ENCODE measurements at regions not wholly inside any gene's neighbourhood (a gene's known extent, or its start where the extent isn't known, plus 50 kb on each side); places are given as distances from the start of the nearest gene placed in this dataset.

DNA sequence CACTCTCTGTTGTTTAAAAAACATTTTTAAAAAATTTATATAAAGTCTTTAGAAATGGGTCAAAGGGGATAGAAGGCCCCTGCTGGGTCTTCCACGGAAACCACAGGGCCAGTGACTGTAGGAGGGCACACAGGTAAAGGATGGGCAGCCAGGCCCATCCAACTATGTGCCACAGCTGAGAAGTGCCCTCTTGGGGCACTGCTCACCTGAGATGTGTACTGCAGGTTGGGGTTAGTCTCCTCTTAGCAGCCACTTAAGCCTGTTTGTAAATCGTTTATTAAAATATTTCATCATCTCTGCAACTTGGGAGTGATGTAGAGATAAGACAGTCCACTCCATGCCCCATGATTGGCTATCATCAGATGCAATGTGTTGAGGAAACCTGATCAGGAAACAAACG lies 222.4 kb downstream of the DIRAS2 start:
- H3K4me1 ChIP-seq (ENCODE audit: control insufficient read depth, insufficient read depth, low read length): peaks cover 3% of the 10 kb centered on the region; the same call in 1 of the 2 replicates
- no peak overlapping the region for H3K4me3 ChIP-seq (ENCODE audit: low read length)
- WGBS (ENCODE audit: insufficient coverage, insufficient read length): no CpG with 5 or more reads among the region's 3 CpGs
- no peaks in the 10 kb centered on the region for H3K27me3 ChIP-seq (ENCODE audit: control insufficient read depth, insufficient read depth, low read length)
- DNase-seq (ENCODE audit: low read depth, low spot score): no peak
- H3K27ac ChIP-seq (ENCODE audit: low read length): no peak overlapping the region
- no peaks in the 10 kb centered on the region for H3K9me3 ChIP-seq (ENCODE audit: control insufficient read depth, insufficient read depth, low read length)
- H3K36me3 ChIP-seq (ENCODE audit: control insufficient read depth, insufficient read depth, low read length): no peaks in the 10 kb centered on the region

DNA sequence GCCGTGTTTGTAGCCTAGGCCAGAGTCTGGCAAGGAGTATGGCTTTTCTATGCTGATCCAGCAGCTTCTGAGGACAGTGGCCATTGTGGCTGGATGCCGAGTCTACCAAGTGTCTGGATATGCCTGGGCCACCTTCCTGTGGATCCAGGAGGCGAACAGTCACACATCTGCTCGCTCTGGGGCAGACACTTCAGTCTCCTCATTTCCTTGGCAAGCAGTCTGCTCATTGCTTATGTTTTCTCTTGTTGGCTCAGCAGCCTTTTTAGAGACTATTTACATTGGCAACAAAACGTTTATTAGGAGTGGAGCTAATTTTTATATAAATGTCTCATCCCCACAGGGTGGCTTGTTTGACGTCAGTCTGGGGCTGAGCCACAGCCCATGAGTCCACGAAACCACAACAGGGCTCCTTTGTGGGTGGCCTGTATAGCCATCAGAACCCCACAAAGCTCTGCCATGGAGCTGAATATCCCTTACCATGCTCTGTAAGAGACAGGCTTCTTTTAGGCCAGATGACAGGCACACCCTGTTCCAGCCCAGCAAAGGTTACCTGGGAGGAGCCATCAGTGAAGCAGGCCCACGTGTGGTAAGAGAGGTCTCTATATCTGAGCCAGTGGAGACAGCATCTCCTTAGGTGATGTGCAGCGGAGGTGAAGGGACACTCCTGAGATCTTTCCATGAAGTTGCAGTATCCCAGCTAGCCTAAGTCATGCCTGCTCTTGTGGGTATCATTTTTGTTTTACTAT lies 221.7 kb downstream of the DIRAS2 start:
- H3K4me1 ChIP-seq (ENCODE audit: control insufficient read depth, insufficient read depth, low read length): peaks cover 3% of the 10 kb centered on the region; the same call in 1 of the 2 replicates
- no peak for DNase-seq (ENCODE audit: low read depth, low spot score)
- WGBS (ENCODE audit: insufficient coverage, insufficient read length): no CpG with 5 or more reads among the region's 9 CpGs

DNA sequence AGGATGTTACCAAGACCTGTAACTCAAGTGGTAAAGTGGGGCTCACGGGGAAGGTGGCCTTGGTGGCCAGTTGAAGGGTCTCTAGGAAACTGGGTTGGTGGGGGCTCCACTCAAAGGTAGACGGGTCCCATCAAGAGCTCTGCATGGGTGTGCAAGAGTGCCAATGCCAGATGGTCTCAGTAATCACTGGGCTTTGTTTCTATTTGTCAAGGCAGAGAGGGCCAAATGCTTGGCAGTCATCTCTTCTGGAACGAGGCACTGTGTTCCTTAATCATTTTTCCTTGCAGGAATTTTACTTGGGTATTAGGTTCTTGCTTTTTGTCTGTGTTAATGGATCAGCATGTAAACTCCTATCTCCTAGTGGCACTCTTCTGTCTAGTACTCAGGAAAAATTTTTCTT lies 220.8 kb downstream of the DIRAS2 start:
- DNase-seq (ENCODE audit: low read depth, low spot score): no peak
- Histone ChIP-seq H3K27me3 (ENCODE audit: control insufficient read depth, insufficient read depth, low read length) (no peaks in the 10 kb centered on the region), H3K4me3 (ENCODE audit: low read length) (no peak overlapping the region), H3K27ac (ENCODE audit: low read length) (no peak overlapping the region), H3K36me3 (ENCODE audit: control insufficient read depth, insufficient read depth, low read length) (no peaks in the 10 kb centered on the region), H3K4me1 (ENCODE audit: control insufficient read depth, insufficient read depth, low read length) (peaks cover 3% of the 10 kb centered on the region; the same call in 1 of the 2 replicates), H3K9me3 (ENCODE audit: control insufficient read depth, insufficient read depth, low read length) (no peaks in the 10 kb centered on the region)
- no CpG with 5 or more reads among the region's 3 CpGs for WGBS (ENCODE audit: insufficient coverage, insufficient read length)

More for the DNA sequence above, 221.7 kb downstream of the DIRAS2 start:
- no peak overlapping the region for H3K4me3 ChIP-seq (ENCODE audit: low read length)
- no peaks in the 10 kb centered on the region for H3K27me3 ChIP-seq (ENCODE audit: control insufficient read depth, insufficient read depth, low read length)
- H3K36me3 ChIP-seq (ENCODE audit: control insufficient read depth, insufficient read depth, low read length): no peaks in the 10 kb centered on the region
- no peaks in the 10 kb centered on the region for H3K9me3 ChIP-seq (ENCODE audit: control insufficient read depth, insufficient read depth, low read length)
- no peak overlapping the region for H3K27ac ChIP-seq (ENCODE audit: low read length)

DNA sequence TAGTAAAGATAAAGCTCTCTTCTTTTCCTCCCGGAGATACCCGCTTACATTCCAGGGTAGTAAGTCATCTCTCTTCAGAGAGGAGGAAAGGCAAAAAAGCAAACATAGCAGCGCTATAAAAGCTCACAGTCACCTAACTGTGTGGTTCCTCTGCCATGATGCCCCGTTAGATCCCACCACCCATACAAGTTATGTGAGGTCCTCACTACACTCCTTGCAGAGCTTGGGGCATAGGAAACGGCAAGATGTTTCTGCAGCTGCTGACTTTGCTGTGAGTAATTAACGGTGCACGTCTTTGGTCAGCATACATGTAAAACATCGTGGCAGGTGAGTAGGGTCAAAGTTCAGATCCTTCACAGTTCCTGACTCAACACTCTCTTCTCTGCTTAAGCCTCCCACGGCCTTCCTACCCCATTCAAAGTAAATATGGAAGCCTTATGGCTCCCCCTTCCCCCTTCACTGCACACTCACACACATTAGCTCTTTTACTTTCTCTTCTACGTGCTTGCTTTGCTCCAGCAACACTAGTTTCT lies 218.9 kb downstream of the DIRAS2 start:
- no peaks in the 10 kb centered on the region for H3K27me3 ChIP-seq (ENCODE audit: control insufficient read depth, insufficient read depth, low read length)
- no peaks in the 10 kb centered on the region for H3K9me3 ChIP-seq (ENCODE audit: control insufficient read depth, insufficient read depth, low read length)
- H3K27ac ChIP-seq (ENCODE audit: low read length): no peak overlapping the region
- no peaks in the 10 kb centered on the region for H3K36me3 ChIP-seq (ENCODE audit: control insufficient read depth, insufficient read depth, low read length)
- no peak overlapping the region for H3K4me3 ChIP-seq (ENCODE audit: low read length)
- no peaks in the 10 kb centered on the region; the same call in 1 of the 2 replicates for H3K4me1 ChIP-seq (ENCODE audit: control insufficient read depth, insufficient read depth, low read length)
- no peak for DNase-seq (ENCODE audit: low read depth, low spot score)
- no CpG with 5 or more reads among the region's 10 CpGs for WGBS (ENCODE audit: insufficient coverage, insufficient read length)

DNA sequence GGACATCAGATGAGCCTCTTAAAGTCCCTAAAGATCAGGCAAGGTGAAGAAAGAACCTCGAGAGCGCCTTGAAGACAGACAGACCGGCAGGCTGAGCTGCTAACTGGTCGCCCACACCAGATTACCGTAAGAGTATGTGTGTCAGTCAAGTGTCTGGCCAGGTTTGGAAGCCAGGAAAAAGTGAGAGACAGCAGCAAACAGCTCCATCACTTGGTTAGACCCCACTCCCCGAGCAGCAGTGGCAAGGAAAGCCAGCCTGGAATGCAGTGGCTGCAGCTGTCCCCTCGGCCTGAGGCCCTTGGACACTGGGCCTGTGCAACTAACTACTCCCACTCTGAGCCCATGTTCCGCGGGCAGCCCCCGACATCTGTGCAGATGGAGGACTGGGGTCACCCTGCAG lies 214.1 kb downstream of the DIRAS2 start:
- H3K27ac ChIP-seq (ENCODE audit: low read length): no peak overlapping the region
- WGBS (ENCODE audit: insufficient coverage, insufficient read length): no CpG with 5 or more reads among the region's 10 CpGs
- H3K4me1 ChIP-seq (ENCODE audit: control insufficient read depth, insufficient read depth, low read length): peaks cover 5% of the 10 kb centered on the region
- H3K27me3 ChIP-seq (ENCODE audit: control insufficient read depth, insufficient read depth, low read length): no peaks in the 10 kb centered on the region
- DNase-seq (ENCODE audit: low read depth, low spot score): no peak
- no peaks in the 10 kb centered on the region for H3K36me3 ChIP-seq (ENCODE audit: control insufficient read depth, insufficient read depth, low read length)
- no peak overlapping the region for H3K4me3 ChIP-seq (ENCODE audit: low read length)
- H3K9me3 ChIP-seq (ENCODE audit: control insufficient read depth, insufficient read depth, low read length): no peaks in the 10 kb centered on the region

DNA sequence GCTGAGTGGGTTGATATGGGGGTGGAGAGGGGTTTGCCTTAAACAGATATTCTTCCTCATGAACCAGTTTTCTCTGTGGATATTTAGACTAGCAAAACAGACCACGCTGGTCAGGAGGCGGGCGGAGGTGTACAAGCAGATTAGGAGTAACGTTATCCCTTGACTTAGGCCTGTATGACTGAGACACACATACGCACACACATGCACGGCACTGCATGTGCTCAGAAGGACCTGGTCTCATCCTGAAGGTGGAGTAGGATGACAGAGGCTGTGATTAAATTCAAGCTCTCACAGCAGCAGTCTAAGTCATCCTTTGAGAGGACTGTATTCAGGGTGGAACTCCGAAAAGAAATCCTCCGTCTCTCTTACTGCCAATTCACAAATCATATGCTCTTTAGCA lies 209.7 kb downstream of the DIRAS2 start:
- H3K4me1 ChIP-seq (ENCODE audit: control insufficient read depth, insufficient read depth, low read length): peaks cover 5% of the 10 kb centered on the region
- no peak for DNase-seq (ENCODE audit: low read depth, low spot score)
- whole genome bisulfite sequencing (ENCODE audit: insufficient coverage, insufficient read length): no CpG with 5 or more reads among the region's 8 CpGs
- no peak overlapping the region for H3K4me3 ChIP-seq (ENCODE audit: low read length)
- no peaks in the 10 kb centered on the region for H3K9me3 ChIP-seq (ENCODE audit: control insufficient read depth, insufficient read depth, low read length)
- no peaks in the 10 kb centered on the region for H3K27me3 ChIP-seq (ENCODE audit: control insufficient read depth, insufficient read depth, low read length)
- H3K36me3 ChIP-seq (ENCODE audit: control insufficient read depth, insufficient read depth, low read length): no peaks in the 10 kb centered on the region
- H3K27ac ChIP-seq (ENCODE audit: low read length): no peak overlapping the region

DNA sequence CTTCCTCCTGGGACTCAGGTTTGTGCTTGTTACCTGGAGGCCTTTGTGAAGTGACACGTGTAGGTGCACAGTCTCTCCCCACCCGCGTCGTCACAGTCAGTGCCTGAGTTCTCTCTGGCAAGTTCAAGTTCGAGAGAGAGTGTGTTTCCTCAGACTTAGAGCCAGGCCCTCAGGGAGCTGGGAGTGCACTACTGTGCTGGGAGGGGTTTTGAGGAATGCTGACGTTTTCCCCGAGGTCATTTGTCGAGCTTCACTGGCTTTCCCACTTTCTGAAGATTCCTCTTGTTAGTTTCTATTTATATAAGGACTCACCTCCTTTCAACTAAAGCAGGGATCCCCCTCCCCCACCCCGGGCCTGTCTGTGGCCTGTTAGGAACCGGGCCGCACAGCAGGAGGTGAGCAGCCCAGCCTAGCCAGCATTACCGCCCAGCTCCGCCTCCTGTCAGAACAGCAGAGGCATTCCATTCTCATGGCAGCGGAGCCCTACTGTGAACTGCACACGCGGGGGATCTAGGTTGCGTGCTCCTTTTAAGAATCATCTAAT lies 209.2 kb downstream of the DIRAS2 start:
- WGBS (ENCODE audit: insufficient coverage, insufficient read length): no CpG with 5 or more reads among the region's 17 CpGs
- H3K9me3 ChIP-seq (ENCODE audit: control insufficient read depth, insufficient read depth, low read length): no peaks in the 10 kb centered on the region
- H3K4me1 ChIP-seq (ENCODE audit: control insufficient read depth, insufficient read depth, low read length): peaks cover 5% of the 10 kb centered on the region
- peak overlapping the region; percentile 15; the same call in 1 of the 2 replicates for H3K4me3 ChIP-seq (ENCODE audit: low read length)
- H3K27me3 ChIP-seq (ENCODE audit: control insufficient read depth, insufficient read depth, low read length): no peaks in the 10 kb centered on the region
- H3K27ac ChIP-seq (ENCODE audit: low read length): no peak overlapping the region
- no peaks in the 10 kb centered on the region for H3K36me3 ChIP-seq (ENCODE audit: control insufficient read depth, insufficient read depth, low read length)
- peak; percentile 31 for DNase-seq (ENCODE audit: low read depth, low spot score)

DNA sequence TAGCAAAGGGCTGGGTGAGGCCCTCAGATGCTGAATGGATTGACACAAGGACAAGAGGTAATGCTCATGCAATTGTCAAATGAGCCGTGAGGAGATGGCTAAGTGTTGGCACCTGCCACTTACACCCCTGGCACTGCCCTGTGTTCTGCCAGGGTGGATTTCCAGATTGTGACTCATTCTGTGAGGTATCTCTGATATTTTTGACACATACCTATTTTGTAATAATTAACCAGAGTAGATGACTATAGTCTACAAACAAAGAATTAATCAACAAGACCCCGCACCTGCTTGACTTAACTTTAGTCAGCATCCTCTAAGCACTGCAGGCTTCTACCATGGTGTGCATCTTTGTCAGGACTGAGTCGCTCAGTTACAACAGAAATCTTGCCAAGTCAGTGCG lies 200.8 kb downstream of the DIRAS2 start:
- no peak overlapping the region for H3K27ac ChIP-seq (ENCODE audit: low read length)
- H3K4me3 ChIP-seq (ENCODE audit: low read length): no peak overlapping the region
- no peaks in the 10 kb centered on the region for H3K36me3 ChIP-seq (ENCODE audit: control insufficient read depth, insufficient read depth, low read length)
- H3K4me1 ChIP-seq (ENCODE audit: control insufficient read depth, insufficient read depth, low read length): peaks cover 3% of the 10 kb centered on the region
- H3K9me3 ChIP-seq (ENCODE audit: control insufficient read depth, insufficient read depth, low read length): no peaks in the 10 kb centered on the region
- H3K27me3 ChIP-seq (ENCODE audit: control insufficient read depth, insufficient read depth, low read length): no peaks in the 10 kb centered on the region
- no peak for DNase-seq (ENCODE audit: low read depth, low spot score)
- WGBS (ENCODE audit: insufficient coverage, insufficient read length): no CpG with 5 or more reads among the region's 4 CpGs

DNA sequence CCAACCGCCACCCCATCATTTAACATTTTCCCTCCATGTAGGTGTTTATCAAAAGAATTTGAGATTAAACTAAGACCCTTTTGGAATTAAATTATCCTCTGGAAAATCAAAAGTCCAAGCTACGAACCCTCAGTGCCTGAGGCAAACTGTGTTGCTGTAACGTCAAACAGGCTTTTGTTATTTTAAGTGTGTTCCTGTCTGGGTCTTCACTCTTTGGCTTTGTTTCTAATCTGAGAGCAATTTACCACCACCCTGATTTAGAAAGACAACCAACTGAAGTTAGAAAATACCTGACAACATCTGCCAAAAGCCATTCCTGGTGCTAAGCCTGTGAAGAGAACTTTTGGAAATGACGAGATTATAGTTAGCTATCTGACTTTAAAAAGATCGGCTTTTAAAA lies 199.9 kb downstream of the DIRAS2 start:
- no peaks in the 10 kb centered on the region for H3K36me3 ChIP-seq (ENCODE audit: control insufficient read depth, insufficient read depth, low read length)
- H3K27ac ChIP-seq (ENCODE audit: low read length): no peak overlapping the region
- peaks cover 3% of the 10 kb centered on the region for H3K4me1 ChIP-seq (ENCODE audit: control insufficient read depth, insufficient read depth, low read length)
- whole genome bisulfite sequencing (ENCODE audit: insufficient coverage, insufficient read length): no CpG with 5 or more reads among the region's 5 CpGs
- no peak for DNase-seq (ENCODE audit: low read depth, low spot score)
- no peak overlapping the region for H3K4me3 ChIP-seq (ENCODE audit: low read length)
- H3K27me3 ChIP-seq (ENCODE audit: control insufficient read depth, insufficient read depth, low read length): no peaks in the 10 kb centered on the region
- H3K9me3 ChIP-seq (ENCODE audit: control insufficient read depth, insufficient read depth, low read length): no peaks in the 10 kb centered on the region

DNA sequence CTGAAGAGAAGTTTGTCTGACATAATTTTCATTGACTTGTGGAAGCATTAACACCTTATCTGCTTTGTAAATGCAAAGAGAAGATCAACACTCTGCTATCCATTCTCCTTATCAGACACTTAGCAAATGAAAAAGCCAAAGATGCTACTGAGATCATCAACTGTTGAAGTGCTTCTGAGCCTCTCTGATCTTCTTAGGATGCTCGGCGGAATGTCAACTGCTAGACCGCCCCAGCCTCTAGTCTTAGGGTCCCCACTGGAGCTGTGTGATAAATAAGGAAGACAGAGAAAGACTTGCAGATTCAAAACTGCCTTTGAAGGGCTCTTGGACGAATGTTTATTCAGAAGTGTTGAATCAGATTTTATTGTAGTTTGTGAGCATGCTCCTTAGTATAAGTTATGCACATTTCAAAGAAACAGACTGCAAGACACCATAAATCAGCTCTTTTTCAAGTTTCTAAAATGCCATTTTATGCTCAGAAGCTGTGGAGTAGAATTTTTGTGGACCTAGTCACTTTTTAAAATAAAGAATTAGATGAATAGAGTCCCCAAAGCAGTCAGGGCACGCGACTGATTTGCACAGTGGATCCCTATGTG lies 197.9 kb downstream of the DIRAS2 start:
- no peak overlapping the region for H3K4me3 ChIP-seq (ENCODE audit: low read length)
- peaks cover 3% of the 10 kb centered on the region for H3K4me1 ChIP-seq (ENCODE audit: control insufficient read depth, insufficient read depth, low read length)
- no peaks in the 10 kb centered on the region for H3K27me3 ChIP-seq (ENCODE audit: control insufficient read depth, insufficient read depth, low read length)
- DNase-seq (ENCODE audit: low read depth, low spot score): no peak
- H3K27ac ChIP-seq (ENCODE audit: low read length): no peak overlapping the region
- WGBS (ENCODE audit: insufficient coverage, insufficient read length): no CpG with 5 or more reads among the region's 6 CpGs
- no peaks in the 10 kb centered on the region for H3K9me3 ChIP-seq (ENCODE audit: control insufficient read depth, insufficient read depth, low read length)
- H3K36me3 ChIP-seq (ENCODE audit: control insufficient read depth, insufficient read depth, low read length): no peaks in the 10 kb centered on the region
